Ishikawa (cell line): ENCODE measurements at regions not wholly inside any gene's neighbourhood (a gene's known extent, or its start where the extent isn't known, plus 50 kb on each side); places are given as distances from the start of the nearest gene placed in this dataset.

Experiments
- CEBPB ChIP-seq: IDR thresholded peaks from 2 replicates; pipeline ENCODE4 v1.6.1; 2012
- EGR1 ChIP-seq: IDR thresholded peaks from 2 replicates; pipeline ENCODE4 v1.6.1; 2012
- EP300 ChIP-seq: IDR thresholded peaks from 2 replicates; pipeline ENCODE4 v1.6.1; 2012; ENCODE audit warnings: borderline replicate concordance
- FOXM1 ChIP-seq: IDR thresholded peaks from 2 replicates; pipeline ENCODE4 v1.6.1; 2012; ENCODE audit warnings: low read depth, borderline replicate concordance
- MAX ChIP-seq: IDR thresholded peaks from 2 replicates; pipeline ENCODE4 v1.6.1; 2012
- NFIC ChIP-seq: IDR thresholded peaks from 2 replicates; pipeline ENCODE4 v1.6.1; 2012
- RAD21 ChIP-seq: IDR thresholded peaks from 2 replicates; pipeline ENCODE4 v1.6.1; 2012; ENCODE audit warnings: low read depth
- REST ChIP-seq: IDR thresholded peaks from 2 replicates; pipeline ENCODE4 v1.6.1; 2012; ENCODE audit warnings: low read depth, mild to moderate bottlenecking
- TAF1 ChIP-seq: IDR thresholded peaks from 2 replicates; pipeline ENCODE4 v1.6.1; 2012; ENCODE audit warnings: low read depth, mild to moderate bottlenecking
- TCF12 ChIP-seq: IDR thresholded peaks from 2 replicates; pipeline ENCODE4 v1.6.1; 2012; ENCODE audit warnings: low read depth
- TEAD4 ChIP-seq: IDR thresholded peaks from 2 replicates; pipeline ENCODE4 v1.6.1; 2012
- YY1 ChIP-seq: IDR thresholded peaks from 2 replicates; pipeline ENCODE4 v1.6.1; 2012; ENCODE audit warnings: low read depth
- ZBTB7A ChIP-seq: IDR thresholded peaks from 2 replicates; pipeline ENCODE4 v1.6.1; 2012; ENCODE audit warnings: low read depth

DNA sequence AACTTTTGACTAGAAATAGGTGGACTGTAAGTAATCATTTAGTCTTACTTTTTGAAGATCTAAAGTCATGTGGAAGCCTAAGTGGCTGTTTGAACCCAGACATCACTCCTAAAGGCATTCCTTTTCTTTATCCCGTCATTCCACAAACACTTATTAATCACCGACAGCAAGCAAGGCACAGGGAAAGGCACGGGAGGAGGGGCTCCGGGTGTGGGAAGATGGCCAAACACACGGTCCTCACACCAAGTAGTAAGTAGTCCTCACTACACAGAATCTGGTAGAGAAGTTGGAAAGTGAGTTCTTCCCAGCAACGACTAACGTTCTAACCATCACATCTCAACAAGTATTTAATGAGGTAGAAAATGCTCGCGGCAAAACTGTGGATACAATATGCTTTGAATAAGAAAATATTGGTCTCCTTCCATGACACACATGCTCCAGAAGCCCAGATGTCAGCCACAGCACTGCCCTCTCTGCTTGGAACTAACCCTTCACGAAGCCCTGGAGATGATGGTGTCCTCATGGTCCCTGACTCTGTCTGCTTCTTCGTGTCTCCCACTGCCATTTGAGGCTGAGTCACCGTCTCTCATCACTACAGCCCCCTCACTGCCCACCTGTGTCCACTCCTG, 202.2 kb downstream of the OPA1 start:
- no peak for TF ChIP-seq NFIC
- TF ChIP-seq TEAD4 = no peak
- TF ChIP-seq YY1 = no peak
- no peak for TF ChIP-seq MAX
- no peak for TF ChIP-seq FOXM1
- no peak for TF ChIP-seq TCF12
- no peak for TF ChIP-seq ZBTB7A
- no peak for TF ChIP-seq RAD21
- no peak for TF ChIP-seq EGR1
- TF ChIP-seq TAF1 = no peak
- TF ChIP-seq EP300 = no peak
- no peak for TF ChIP-seq REST
- no peak for TF ChIP-seq CEBPB
